ENCODE measurements at regions not wholly inside any gene's neighbourhood (a gene's known extent, or its start where the extent isn't known, plus 50 kb on each side); places are given as distances from the start of the nearest gene placed in this dataset.

DNA sequence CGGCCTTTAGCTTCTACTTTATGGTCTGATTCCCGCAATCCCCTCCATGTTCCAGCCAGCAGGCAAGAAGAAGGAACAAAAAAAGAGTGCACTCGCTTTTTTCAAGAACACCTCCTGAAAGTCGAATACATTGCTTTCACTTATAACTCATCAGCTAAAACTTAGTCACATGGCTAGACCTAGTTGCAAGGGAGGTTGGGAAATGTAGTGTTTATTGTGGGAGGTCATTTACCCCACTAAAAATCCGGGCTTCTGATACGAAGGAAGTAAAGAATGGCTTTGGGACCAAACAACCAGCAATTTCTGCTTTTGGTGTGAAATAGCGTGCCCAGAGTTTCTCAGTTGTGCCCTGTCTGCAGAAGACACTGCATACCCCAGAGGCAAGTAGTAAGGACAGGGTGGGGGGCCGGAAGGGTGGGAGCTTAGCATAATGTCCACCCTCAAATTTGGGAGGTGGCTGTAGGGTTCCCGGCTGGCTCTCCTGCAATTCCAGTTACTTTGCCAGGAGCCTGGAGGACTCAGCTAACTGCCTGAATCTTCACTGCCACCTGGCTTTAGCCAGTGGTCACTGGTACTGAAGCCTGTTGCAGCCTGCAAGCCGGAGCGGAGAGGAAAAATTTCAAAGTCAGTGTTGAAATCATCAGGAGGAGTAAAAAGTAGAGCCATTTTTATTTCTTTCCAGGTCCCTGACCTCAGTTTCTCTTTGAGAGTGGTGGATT is 57.7 kb upstream of the F3 start:
- Histone ChIP-seq H3K27me3 (ENCODE audit: insufficient read depth, low read length, poor library complexity, severe bottlenecking) (no peaks in the 10 kb centered on the region), H3K36me3 (ENCODE audit: insufficient read depth, low read length) (no peaks in the 10 kb centered on the region), H3K4me1 (ENCODE audit: insufficient read depth, low read length) (no peaks in the 10 kb centered on the region), H3K9me3 (ENCODE audit: low read length) (no peaks in the 10 kb centered on the region), H3K4me3 (ENCODE audit: low read length) (no peak overlapping the region), H3K27ac (ENCODE audit: low read depth, low read length) (no peak overlapping the region)
- Mint-ChIP-seq H3K4me1 (peaks cover 15 to 19% (median 18%) of the 10 kb centered on the region in 3 donors), H3K36me3 (no peaks in the 10 kb centered on the region), H3K9me3 (no peaks in the 10 kb centered on the region), H3K27me3 (peaks cover 5 to 6% of the 10 kb centered on the region in 2 donors), H3K4me3 (no peak overlapping the region), H3K27ac (no peak overlapping the region)
- CTCF ChIA-PET, result no interaction called here
- POLR2A ChIA-PET, result no interaction called here
- DNase-seq, result no peak

DNA sequence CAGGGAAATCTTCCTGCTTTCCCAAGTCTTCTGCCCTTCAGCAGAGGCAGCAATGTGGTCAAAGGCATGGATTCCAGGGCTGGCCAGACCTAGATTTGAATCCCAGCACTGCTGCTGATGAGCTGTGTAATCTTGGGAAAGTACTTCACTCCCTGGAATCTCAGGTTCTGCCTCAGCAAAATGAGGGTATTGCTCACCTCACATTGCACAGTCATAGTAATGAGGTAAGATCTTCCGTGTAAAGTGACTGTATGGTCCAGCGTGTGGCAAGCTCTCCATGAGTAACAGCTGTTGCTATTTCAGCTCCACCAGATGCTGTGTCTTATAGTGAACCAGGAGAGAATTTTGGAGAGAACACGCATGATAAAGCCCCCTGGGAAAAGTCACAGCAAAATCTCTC is 56.1 kb upstream of the F3 start:
- POLR2A ChIA-PET, result no interaction called here
- Mint-ChIP-seq H3K4me1 (peaks cover 11 to 12% (median 11%) of the 10 kb centered on the region in 3 donors), H3K36me3 (no peaks in the 10 kb centered on the region), H3K27ac (no peak overlapping the region), H3K4me3 (no peak overlapping the region), H3K27me3 (peaks cover 5% of the 10 kb centered on the region in 2 donors), H3K9me3 (no peaks in the 10 kb centered on the region)
- H3K4me3 ChIP-seq (ENCODE audit: low read length), result no peak overlapping the region
- DNase-seq, result no peak
- H3K36me3 ChIP-seq (ENCODE audit: insufficient read depth, low read length), result no peaks in the 10 kb centered on the region
- no peaks in the 10 kb centered on the region for H3K9me3 ChIP-seq (ENCODE audit: low read length)
- no peak overlapping the region for H3K27ac ChIP-seq (ENCODE audit: low read depth, low read length)
- CTCF ChIA-PET, result no interaction called here
- H3K27me3 ChIP-seq (ENCODE audit: insufficient read depth, low read length, poor library complexity, severe bottlenecking), result no peaks in the 10 kb centered on the region
- H3K4me1 ChIP-seq (ENCODE audit: insufficient read depth, low read length), result no peaks in the 10 kb centered on the region

DNA sequence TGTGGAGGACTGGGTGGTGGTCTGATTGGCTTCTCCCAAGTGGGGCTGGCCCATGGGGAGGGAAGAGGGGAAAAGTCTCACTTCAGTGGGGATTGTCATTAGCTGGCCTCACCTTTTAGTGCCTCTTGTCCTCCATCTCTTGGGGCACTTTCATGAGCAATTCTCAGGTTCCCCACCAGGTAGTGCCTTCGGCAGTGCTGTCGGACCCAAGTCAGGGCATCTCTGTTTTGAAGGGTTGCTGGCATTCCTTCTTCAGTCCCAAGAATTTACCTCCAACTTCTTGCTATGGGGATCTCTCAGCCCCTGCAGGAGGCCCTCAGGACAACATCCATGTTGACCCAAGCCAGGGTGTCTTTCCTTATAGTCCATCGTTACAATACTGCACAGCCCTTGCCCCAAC is 54.7 kb upstream of the F3 start:
- no peak overlapping the region for H3K4me3 Mint-ChIP-seq
- no peaks in the 10 kb centered on the region for H3K9me3 Mint-ChIP-seq
- Histone ChIP-seq H3K27ac (ENCODE audit: low read depth, low read length) (no peak overlapping the region), H3K27me3 (ENCODE audit: insufficient read depth, low read length, poor library complexity, severe bottlenecking) (no peaks in the 10 kb centered on the region), H3K9me3 (ENCODE audit: low read length) (no peaks in the 10 kb centered on the region), H3K36me3 (ENCODE audit: insufficient read depth, low read length) (no peaks in the 10 kb centered on the region), H3K4me1 (ENCODE audit: insufficient read depth, low read length) (no peaks in the 10 kb centered on the region), H3K4me3 (ENCODE audit: low read length) (no peak overlapping the region)
- POLR2A ChIA-PET, result no interaction called here
- no peak overlapping the region for H3K27ac Mint-ChIP-seq
- no peak for DNase-seq
- no peaks in the 10 kb centered on the region for H3K4me1 Mint-ChIP-seq
- no peaks in the 10 kb centered on the region for H3K36me3 Mint-ChIP-seq
- H3K27me3 Mint-ChIP-seq, result peaks cover 3 to 5% of the 10 kb centered on the region in 2 donors
- CTCF ChIA-PET, result no interaction called here

DNA sequence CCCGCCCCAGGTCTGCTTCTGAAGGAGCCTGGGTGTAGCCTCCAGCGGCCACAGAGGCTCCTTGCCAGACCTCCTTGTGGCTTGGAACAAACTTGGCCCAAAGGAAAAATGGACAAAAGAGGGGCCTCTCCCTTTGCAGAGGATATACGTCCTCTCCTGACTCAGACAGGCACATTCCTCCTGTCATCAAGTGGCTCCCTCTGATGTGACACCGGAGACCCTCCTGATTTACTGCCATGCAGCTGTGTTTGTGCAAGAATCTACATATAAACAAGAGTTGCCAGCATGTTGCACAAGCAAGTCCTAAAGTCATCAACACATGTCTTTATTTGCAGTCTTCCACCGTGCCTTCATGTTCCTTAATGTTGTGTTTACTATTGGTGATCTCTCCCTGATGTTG is 54.1 kb upstream of the F3 start:
- Histone ChIP-seq H3K9me3 (ENCODE audit: low read length) (no peaks in the 10 kb centered on the region), H3K27me3 (ENCODE audit: insufficient read depth, low read length, poor library complexity, severe bottlenecking) (no peaks in the 10 kb centered on the region), H3K4me1 (ENCODE audit: insufficient read depth, low read length) (no peaks in the 10 kb centered on the region), H3K4me3 (ENCODE audit: low read length) (no peak overlapping the region), H3K27ac (ENCODE audit: low read depth, low read length) (no peak overlapping the region), H3K36me3 (ENCODE audit: insufficient read depth, low read length) (no peaks in the 10 kb centered on the region)
- Mint-ChIP-seq H3K27me3 (peaks cover 3 to 5% of the 10 kb centered on the region in 2 donors), H3K27ac (no peak overlapping the region), H3K4me3 (no peak overlapping the region), H3K9me3 (no peaks in the 10 kb centered on the region), H3K36me3 (no peaks in the 10 kb centered on the region), H3K4me1 (no peaks in the 10 kb centered on the region)
- POLR2A ChIA-PET, result no interaction called here
- CTCF ChIA-PET, result no interaction called here
- no peak for DNase-seq

DNA sequence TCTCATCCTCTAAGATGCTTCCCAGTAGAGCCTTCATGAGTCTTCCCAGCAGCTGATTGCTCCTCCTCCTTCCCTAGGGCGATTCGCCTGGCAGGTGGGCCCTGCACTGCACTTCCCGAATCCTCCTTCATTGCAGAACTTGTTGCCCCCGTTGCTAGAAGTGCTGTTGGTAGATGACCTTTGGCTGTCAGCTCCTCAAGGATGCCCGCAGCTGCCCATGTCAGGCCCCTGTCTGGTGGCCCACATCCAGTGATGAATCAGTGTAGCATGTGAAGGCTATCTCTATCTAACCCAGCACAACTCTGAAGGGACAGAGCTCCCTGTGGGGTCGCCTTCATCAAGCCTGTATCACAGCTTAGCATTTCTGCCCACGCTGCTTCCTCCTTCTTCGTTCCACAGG is 52.1 kb upstream of the F3 start:
- CTCF ChIA-PET, result no interaction called here
- H3K36me3 Mint-ChIP-seq, result no peaks in the 10 kb centered on the region
- H3K4me1 Mint-ChIP-seq, result no peaks in the 10 kb centered on the region
- POLR2A ChIA-PET, result no interaction called here
- H3K4me3 ChIP-seq (ENCODE audit: low read length), result no peak overlapping the region
- no peaks in the 10 kb centered on the region for H3K9me3 ChIP-seq (ENCODE audit: low read length)
- H3K4me1 ChIP-seq (ENCODE audit: insufficient read depth, low read length), result no peaks in the 10 kb centered on the region
- H3K9me3 Mint-ChIP-seq, result no peaks in the 10 kb centered on the region
- H3K27ac ChIP-seq (ENCODE audit: low read depth, low read length), result no peak overlapping the region
- H3K27me3 Mint-ChIP-seq, result peaks cover 2 to 6% of the 10 kb centered on the region in 2 donors
- no peak overlapping the region for H3K27ac Mint-ChIP-seq
- H3K27me3 ChIP-seq (ENCODE audit: insufficient read depth, low read length, poor library complexity, severe bottlenecking), result no peaks in the 10 kb centered on the region
- H3K36me3 ChIP-seq (ENCODE audit: insufficient read depth, low read length), result no peaks in the 10 kb centered on the region
- DNase-seq, result no peak
- no peak overlapping the region for H3K4me3 Mint-ChIP-seq

DNA sequence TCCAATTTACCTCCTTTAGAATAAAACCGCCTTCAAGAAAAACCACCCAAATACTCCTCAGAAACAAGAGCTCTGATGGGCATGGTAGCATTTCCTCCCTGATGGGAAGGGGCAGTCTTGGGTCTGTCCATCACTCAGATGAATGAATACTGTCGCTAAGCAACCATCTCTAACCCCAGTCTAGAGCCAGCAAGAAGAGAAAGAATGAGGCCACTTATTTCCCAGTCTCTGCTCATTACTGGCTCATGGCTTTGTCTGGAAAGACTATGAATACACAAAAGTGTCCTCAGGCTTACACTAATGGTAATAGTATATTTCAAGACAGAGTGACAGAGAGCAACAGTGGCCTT is 51.0 kb upstream of the F3 start:
- Histone ChIP-seq H3K27me3 (ENCODE audit: insufficient read depth, low read length, poor library complexity, severe bottlenecking) (no peaks in the 10 kb centered on the region), H3K4me3 (ENCODE audit: low read length) (no peak overlapping the region), H3K4me1 (ENCODE audit: insufficient read depth, low read length) (no peaks in the 10 kb centered on the region), H3K9me3 (ENCODE audit: low read length) (no peaks in the 10 kb centered on the region), H3K36me3 (ENCODE audit: insufficient read depth, low read length) (no peaks in the 10 kb centered on the region), H3K27ac (ENCODE audit: low read depth, low read length) (no peak overlapping the region)
- ChIA-PET POLR2A (no interaction called here), CTCF (no interaction called here)
- no peaks in the 10 kb centered on the region for H3K36me3 Mint-ChIP-seq
- no peak overlapping the region for H3K4me3 Mint-ChIP-seq
- no peaks in the 10 kb centered on the region for H3K9me3 Mint-ChIP-seq
- H3K27ac Mint-ChIP-seq, result no peak overlapping the region
- peaks cover 3 to 15% of the 10 kb centered on the region in 2 donors for H3K27me3 Mint-ChIP-seq
- no peaks in the 10 kb centered on the region for H3K4me1 Mint-ChIP-seq
- no peak for DNase-seq

DNA sequence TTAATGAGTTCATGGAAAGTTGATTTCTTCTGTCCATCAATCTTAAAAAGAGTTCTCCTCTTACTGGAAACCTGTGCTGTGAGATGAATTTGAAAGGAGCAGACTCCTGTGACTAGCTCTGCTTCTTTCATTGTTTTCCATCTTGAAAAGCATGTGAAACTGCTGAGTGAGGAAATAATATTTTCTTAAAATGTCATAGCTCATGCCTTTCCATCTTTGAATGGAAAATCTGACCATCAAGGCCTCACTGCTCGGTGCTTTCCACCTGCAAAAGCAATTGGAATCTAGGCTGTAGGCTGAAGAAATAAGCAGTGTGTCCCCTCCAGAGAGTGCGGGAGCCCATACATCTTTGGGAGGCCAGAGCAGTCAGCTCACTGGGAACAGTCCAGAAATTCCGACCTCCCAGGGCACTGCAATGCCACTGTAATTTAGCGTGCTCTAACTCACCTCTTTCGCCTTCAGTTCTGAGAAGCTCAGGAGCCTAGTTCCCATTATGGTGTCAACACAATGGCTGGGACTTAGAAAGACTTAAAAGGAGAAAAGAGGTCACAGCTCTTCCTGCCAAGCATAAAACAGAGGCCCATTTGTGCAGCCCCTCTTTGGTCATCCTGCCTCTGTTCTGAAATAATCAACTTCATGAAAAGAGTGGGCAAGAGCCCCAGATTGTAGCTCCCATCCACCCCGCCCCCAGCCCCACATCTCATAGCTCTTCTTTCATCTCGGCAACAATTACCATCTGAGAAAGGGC is 50.4 kb upstream of the F3 start:
- no peak overlapping the region for H3K27ac ChIP-seq (ENCODE audit: low read depth, low read length)
- no peaks in the 10 kb centered on the region for H3K27me3 ChIP-seq (ENCODE audit: insufficient read depth, low read length, poor library complexity, severe bottlenecking)
- peaks cover 4 to 18% of the 10 kb centered on the region in 2 donors for H3K27me3 Mint-ChIP-seq
- no peak overlapping the region for H3K4me3 Mint-ChIP-seq
- no peaks in the 10 kb centered on the region for H3K9me3 ChIP-seq (ENCODE audit: low read length)
- CTCF ChIA-PET, result no interaction called here
- no peaks in the 10 kb centered on the region for H3K9me3 Mint-ChIP-seq
- no peak for DNase-seq
- no peak overlapping the region for H3K27ac Mint-ChIP-seq
- H3K36me3 ChIP-seq (ENCODE audit: insufficient read depth, low read length), result no peaks in the 10 kb centered on the region
- H3K4me1 Mint-ChIP-seq, result no peaks in the 10 kb centered on the region
- POLR2A ChIA-PET, result no interaction called here
- H3K4me3 ChIP-seq (ENCODE audit: low read length), result no peak overlapping the region
- H3K36me3 Mint-ChIP-seq, result no peaks in the 10 kb centered on the region
- no peaks in the 10 kb centered on the region for H3K4me1 ChIP-seq (ENCODE audit: insufficient read depth, low read length)
